CD4-positive, CD25-positive, alpha-beta regulatory T cell (primary cell): ENCODE measurements at regions not wholly inside any gene's neighbourhood (a gene's known extent, or its start where the extent isn't known, plus 50 kb on each side); places are given as distances from the start of the nearest gene placed in this dataset.

Experiments
- ATAC-seq, 2 donors: fragments of 150-1000 bp; cut with Tn5 transposase; one replicate each; pipeline ENCODE4 v1.10.0; 2021; ENCODE audit warnings: low read depth in 2 of 2, moderate number of reproducible peaks in 2 of 2, moderate library complexity in 1 of 2
- DNase-seq, 3 donors: peaks; one replicate each; pipeline versions ENCODE4 v3.0.0 to v3.0.0-alpha.2; 2012 to 2022; ENCODE audit warnings: mixed read lengths in 1 of 3
- H3K27ac ChIP-seq: one replicate; pipeline ENCODE4 v1.7.0; 2013; ENCODE audit warnings: mild to moderate bottlenecking, low read length; ENCODE audit not compliant: insufficient read depth, poor library complexity, severe bottlenecking
- H3K27me3 ChIP-seq: one replicate; pipeline ENCODE4 v1.7.0; 2013; ENCODE audit warnings: low read length; ENCODE audit not compliant: control insufficient read depth, insufficient read depth
- H3K36me3 ChIP-seq: one replicate; pipeline ENCODE4 v1.7.0; 2013; ENCODE audit warnings: mild to moderate bottlenecking, low read length, moderate library complexity; ENCODE audit not compliant: control insufficient read depth, insufficient read depth
- H3K4me1 ChIP-seq: 2 replicates; pipeline ENCODE4 v1.7.0; 2013; ENCODE audit warnings: mild to moderate bottlenecking, low read length; ENCODE audit not compliant: insufficient read depth, control insufficient read depth, poor library complexity, severe bottlenecking
- H3K4me3 ChIP-seq: one replicate; pipeline ENCODE4 v1.7.0; 2013; ENCODE audit warnings: low read depth, mild to moderate bottlenecking, low read length, moderate library complexity
- H3K9me3 ChIP-seq, 2 experiments: 1 replicate in 1 of 2; 2 replicates in 1 of 2; pipeline ENCODE4 v1.7.0; 2013; ENCODE audit warnings: low read length in 2 of 2, mild to moderate bottlenecking in 1 of 2, moderate library complexity in 1 of 2; ENCODE audit not compliant: control insufficient read depth in 2 of 2
- H3K27ac Mint-ChIP-seq, 3 donors: one replicate each; pipeline ENCODE4 v1.8.0; 2020 to 2022; ENCODE audit warnings: mild to moderate bottlenecking in 3 of 3, mixed read lengths in 3 of 3, moderate library complexity in 2 of 3
- H3K27me3 Mint-ChIP-seq: one replicate; pipeline ENCODE4 v1.8.0; 2022; ENCODE audit warnings: mild to moderate bottlenecking, mixed read lengths
- H3K36me3 Mint-ChIP-seq: one replicate; pipeline ENCODE4 v1.8.0; 2020; ENCODE audit warnings: mixed read lengths
- H3K4me1 Mint-ChIP-seq, 4 donors: one replicate each; pipeline ENCODE4 v1.8.0; 2020 to 2022; ENCODE audit warnings: mixed read lengths in 4 of 4, mild to moderate bottlenecking in 1 of 4
- H3K4me3 Mint-ChIP-seq, 4 donors: one replicate each; pipeline ENCODE4 v1.8.0; 2020 to 2022; ENCODE audit warnings: mild to moderate bottlenecking in 4 of 4, mixed read lengths in 4 of 4, moderate library complexity in 3 of 4
- H3K9me3 Mint-ChIP-seq, 7 donors: one replicate each; pipeline ENCODE4 v1.8.0; 2020 to 2022; ENCODE audit warnings: mixed read lengths in 7 of 7, mild to moderate bottlenecking in 3 of 7, moderate library complexity in 2 of 7

GRCh38 chr15:94561036-94561689, 329.8 kb downstream of the MCTP2 start:
- Histone ChIP-seq H3K27me3 (peaks cover 2% of the 10 kb centered on the region), H3K27ac (no peak overlapping the region), H3K4me3 (no peak overlapping the region), H3K9me3 (no peaks in the 10 kb centered on the region), H3K36me3 (no peaks in the 10 kb centered on the region), H3K4me1 (no peaks in the 10 kb centered on the region)
- peaks cover 0 to 10% (median 3%) of the 10 kb centered on the region in 7 donors for H3K9me3 Mint-ChIP-seq
- no peak overlapping the region for H3K27ac Mint-ChIP-seq
- H3K4me3 Mint-ChIP-seq, result no peak overlapping the region
- no peaks in the 10 kb centered on the region for H3K36me3 Mint-ChIP-seq
- ATAC-seq (no peak), DNase-seq (no peak)
- peaks cover 5% of the 10 kb centered on the region for H3K27me3 Mint-ChIP-seq
- no peaks in the 10 kb centered on the region for H3K4me1 Mint-ChIP-seq

- no peak for DNase-seq
- Histone ChIP-seq H3K4me3 (no peak overlapping the region), H3K4me1 (no peaks in the 10 kb centered on the region), H3K36me3 (no peaks in the 10 kb centered on the region), H3K9me3 (no peaks in the 10 kb centered on the region), H3K27ac (no peak overlapping the region), H3K27me3 (peaks cover 2% of the 10 kb centered on the region)
- Mint-ChIP-seq H3K9me3 (peaks cover 2 to 6% (median 3%) of the 10 kb centered on the region in 7 donors), H3K36me3 (no peaks in the 10 kb centered on the region), H3K27me3 (peaks cover 5% of the 10 kb centered on the region), H3K27ac (no peak overlapping the region), H3K4me3 (no peak overlapping the region), H3K4me1 (no peaks in the 10 kb centered on the region)
- ATAC-seq, result no peak
Measured at GRCh38 chr15:94563456-94563855, 332.1 kb downstream of the MCTP2 start.

GRCh38 chr15:94576889-94577533, 345.6 kb downstream of the MCTP2 start:
- no peak overlapping the region for H3K4me3 Mint-ChIP-seq
- H3K36me3 ChIP-seq, result no peaks in the 10 kb centered on the region
- no peaks in the 10 kb centered on the region for H3K36me3 Mint-ChIP-seq
- H3K9me3 Mint-ChIP-seq, result no peaks in the 10 kb centered on the region
- peaks cover 0 to 7% (median 3%) of the 10 kb centered on the region in 4 donors for H3K4me1 Mint-ChIP-seq
- no peak overlapping the region for H3K27ac ChIP-seq
- DNase-seq (peak in 1 of 3 donors; percentile 43), ATAC-seq (no peak)
- H3K27ac Mint-ChIP-seq, result no peak overlapping the region
- H3K4me1 ChIP-seq, result no peaks in the 10 kb centered on the region
- no peaks in the 10 kb centered on the region for H3K27me3 ChIP-seq
- H3K27me3 Mint-ChIP-seq, result peaks cover 9% of the 10 kb centered on the region
- H3K4me3 ChIP-seq, result no peak overlapping the region
- no peaks in the 10 kb centered on the region for H3K9me3 ChIP-seq

- no peak overlapping the region for H3K4me3 ChIP-seq
- H3K9me3 ChIP-seq, result no peaks in the 10 kb centered on the region
- no peak overlapping the region for H3K27ac Mint-ChIP-seq
- no peaks in the 10 kb centered on the region for H3K36me3 ChIP-seq
- peaks cover 19% of the 10 kb centered on the region for H3K27me3 Mint-ChIP-seq
- H3K9me3 Mint-ChIP-seq, result no peaks in the 10 kb centered on the region
- H3K27me3 ChIP-seq, result no peaks in the 10 kb centered on the region
- DNase-seq (no peak), ATAC-seq (no peak)
- peaks cover 0 to 16% (median 9%) of the 10 kb centered on the region in 4 donors for H3K4me1 Mint-ChIP-seq
- H3K4me3 Mint-ChIP-seq, result no peak overlapping the region
- no peak overlapping the region for H3K27ac ChIP-seq
- no peaks in the 10 kb centered on the region for H3K36me3 Mint-ChIP-seq
- H3K4me1 ChIP-seq, result no peaks in the 10 kb centered on the region
Measured at GRCh38 chr15:94579286-94579685, 347.9 kb downstream of the MCTP2 start.

GRCh38 chr15:94580211-94580885, 349.0 kb downstream of the MCTP2 start:
- Histone ChIP-seq H3K27ac (no peak overlapping the region), H3K4me1 (no peaks in the 10 kb centered on the region), H3K27me3 (no peaks in the 10 kb centered on the region), H3K4me3 (no peak overlapping the region), H3K36me3 (no peaks in the 10 kb centered on the region), H3K9me3 (no peaks in the 10 kb centered on the region)
- ATAC-seq (no peak), DNase-seq (no peak)
- H3K27me3 Mint-ChIP-seq, result peaks cover 28% of the 10 kb centered on the region
- H3K4me1 Mint-ChIP-seq, result peaks cover 0 to 26% (median 15%) of the 10 kb centered on the region in 4 donors
- no peaks in the 10 kb centered on the region for H3K36me3 Mint-ChIP-seq
- no peak overlapping the region for H3K4me3 Mint-ChIP-seq
- H3K27ac Mint-ChIP-seq, result no peak overlapping the region
- no peaks in the 10 kb centered on the region for H3K9me3 Mint-ChIP-seq

- Mint-ChIP-seq H3K9me3 (peaks cover 0 to 5% (median 0%) of the 10 kb centered on the region in 7 donors), H3K27me3 (peaks cover 28% of the 10 kb centered on the region), H3K36me3 (no peaks in the 10 kb centered on the region)
Measured at GRCh38 chr15:94582368-94582767, 351.0 kb downstream of the MCTP2 start.

GRCh38 chr15:94584833-94585244, 353.5 kb downstream of the MCTP2 start:
- Mint-ChIP-seq H3K27me3 (peaks cover 28% of the 10 kb centered on the region), H3K4me1 (peaks cover 0 to 25% (median 21%) of the 10 kb centered on the region in 4 donors), H3K4me3 (no peak overlapping the region), H3K27ac (no peak overlapping the region), H3K36me3 (no peaks in the 10 kb centered on the region), H3K9me3 (peaks cover 0 to 5% (median 0%) of the 10 kb centered on the region in 7 donors)
- Histone ChIP-seq H3K36me3 (no peaks in the 10 kb centered on the region), H3K27me3 (no peaks in the 10 kb centered on the region), H3K27ac (no peak overlapping the region), H3K4me3 (no peak overlapping the region), H3K4me1 (no peaks in the 10 kb centered on the region), H3K9me3 (no peaks in the 10 kb centered on the region)
- ATAC-seq (peak; percentile 50 to 71), DNase-seq (peak in 2 of 3 donors; percentile 19 to 66)

More at GRCh38 chr15:94582368-94582767, 351.0 kb downstream of the MCTP2 start:
- Histone ChIP-seq H3K36me3 (no peaks in the 10 kb centered on the region), H3K9me3 (no peaks in the 10 kb centered on the region), H3K27me3 (no peaks in the 10 kb centered on the region), H3K4me3 (no peak overlapping the region), H3K27ac (no peak overlapping the region), H3K4me1 (no peaks in the 10 kb centered on the region)
- no peak for ATAC-seq
- DNase-seq, result peak in 1 of 3 donors; percentile 23
- H3K4me3 Mint-ChIP-seq, result no peak overlapping the region
- peaks cover 0 to 25% (median 20%) of the 10 kb centered on the region in 4 donors for H3K4me1 Mint-ChIP-seq
- no peak overlapping the region for H3K27ac Mint-ChIP-seq
